Mesendoderm (in vitro differentiated cells): ENCODE measurements at regions not wholly inside any gene's neighbourhood (a gene's known extent, or its start where the extent isn't known, plus 50 kb on each side); places are given as distances from the start of the nearest gene placed in this dataset.

Experiments
- DNase-seq: peaks from one replicate; pipeline ENCODE4 v3.0.0; 2013
- H2AK5ac ChIP-seq: 2 replicates; pipeline ENCODE4 v1.6.1; 2013; ENCODE audit warnings: low read length, inconsistent platforms
- H2BK120ac ChIP-seq: 2 replicates; pipeline ENCODE4 v1.6.1; 2013; ENCODE audit warnings: low read depth, mild to moderate bottlenecking, low read length, moderate library complexity, mixed read lengths
- H2BK15ac ChIP-seq: replicated peaks from 2 replicates; pipeline ENCODE4 v1.6.1; 2013; ENCODE audit warnings: low read depth, mild to moderate bottlenecking, moderate library complexity
- H2BK5ac ChIP-seq: 2 replicates; pipeline ENCODE4 v1.6.1; 2013; ENCODE audit warnings: low read length, inconsistent platforms
- H3K18ac ChIP-seq: 2 replicates; pipeline ENCODE4 v1.6.1; 2013; ENCODE audit warnings: mild to moderate bottlenecking, low read length, mixed read lengths
- H3K23ac ChIP-seq: one replicate; pipeline ENCODE4 v1.6.1; 2013; ENCODE audit warnings: low read length
- H3K27ac ChIP-seq: 2 replicates; pipeline ENCODE4 v1.5.1; 2013; ENCODE audit warnings: low read depth, mild to moderate bottlenecking, inconsistent platforms, low read length, moderate library complexity
- H3K27me3 ChIP-seq: 2 replicates; pipeline ENCODE4 v1.6.1; 2013; ENCODE audit warnings: low read length, control low read depth, mild to moderate bottlenecking, inconsistent platforms; ENCODE audit not compliant: insufficient read depth, poor library complexity
- H3K36me3 ChIP-seq: 2 replicates; pipeline ENCODE4 v1.6.1; 2013; ENCODE audit warnings: low read length, inconsistent platforms; ENCODE audit not compliant: control insufficient read depth, insufficient read depth
- H3K4ac ChIP-seq: one replicate; pipeline ENCODE4 v1.6.1; 2013; ENCODE audit warnings: low read depth, mild to moderate bottlenecking, low read length, moderate library complexity
- H3K4me1 ChIP-seq: 2 replicates; pipeline ENCODE4 v1.6.1; 2013; ENCODE audit warnings: low read depth, low read length, inconsistent platforms; ENCODE audit not compliant: control insufficient read depth
- H3K4me2 ChIP-seq: 2 replicates; pipeline ENCODE4 v1.6.1; 2013; ENCODE audit warnings: low read length
- H3K4me3 ChIP-seq: 2 replicates; pipeline ENCODE4 v1.5.1; 2013; ENCODE audit warnings: mild to moderate bottlenecking, low read length
- H3K56ac ChIP-seq: one replicate; pipeline ENCODE4 v1.6.1; 2013; ENCODE audit warnings: low read length
- H3K79me1 ChIP-seq: 2 replicates; pipeline ENCODE4 v1.6.1; 2013; ENCODE audit warnings: low read length, inconsistent platforms
- H3K79me2 ChIP-seq: 2 replicates; pipeline ENCODE4 v1.6.1; 2013; ENCODE audit warnings: mild to moderate bottlenecking, low read length; ENCODE audit not compliant: control insufficient read depth, insufficient read depth
- H3K9ac ChIP-seq: 2 replicates; pipeline ENCODE4 v1.6.1; 2013; ENCODE audit warnings: low read length, inconsistent platforms
- H4K5ac ChIP-seq: one replicate; pipeline ENCODE4 v1.6.1; 2013; ENCODE audit warnings: low read length
- H4K8ac ChIP-seq: one replicate; pipeline ENCODE4 v1.6.1; 2013; ENCODE audit warnings: low read depth, mild to moderate bottlenecking, control low read depth, low read length, moderate library complexity
- WGBS: extraction: QIAGEN DNeasy Blood & Tissue Kit; methylation state at CpG from one replicate; pipeline ENCODE4 v1.1.7; 2013; ENCODE audit warnings: low lambda C conversion rate, missing lambda C conversion rate; ENCODE audit not compliant: insufficient coverage; ENCODE audit errors: extremely low coverage; 5-methylcytosine and 5-hydroxymethylcytosine counted together

DNA sequence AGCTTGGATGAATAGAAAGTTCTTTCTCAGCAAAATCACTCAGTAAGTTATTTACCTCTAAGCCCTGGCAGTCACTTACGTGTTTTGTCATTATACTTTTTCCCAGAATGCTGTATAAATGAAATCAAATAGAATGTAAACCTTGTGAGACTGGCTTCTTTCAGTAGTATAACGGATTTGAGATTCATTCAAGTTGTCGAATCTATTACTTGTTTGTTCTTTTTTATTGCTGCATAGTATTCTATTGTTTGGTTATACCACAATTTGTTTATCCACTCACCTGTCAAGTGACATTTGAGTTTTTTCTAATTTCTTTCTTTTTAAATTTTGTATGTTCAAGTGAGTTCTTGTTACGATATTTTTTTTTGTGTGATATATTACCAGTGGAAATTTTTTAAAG lies 381.6 kb downstream of the EDEM1 start:
- 100% methylated on average over 1 of the region's 4 CpGs for WGBS
- no peaks in the 10 kb centered on the region for H3K36me3 ChIP-seq

DNA sequence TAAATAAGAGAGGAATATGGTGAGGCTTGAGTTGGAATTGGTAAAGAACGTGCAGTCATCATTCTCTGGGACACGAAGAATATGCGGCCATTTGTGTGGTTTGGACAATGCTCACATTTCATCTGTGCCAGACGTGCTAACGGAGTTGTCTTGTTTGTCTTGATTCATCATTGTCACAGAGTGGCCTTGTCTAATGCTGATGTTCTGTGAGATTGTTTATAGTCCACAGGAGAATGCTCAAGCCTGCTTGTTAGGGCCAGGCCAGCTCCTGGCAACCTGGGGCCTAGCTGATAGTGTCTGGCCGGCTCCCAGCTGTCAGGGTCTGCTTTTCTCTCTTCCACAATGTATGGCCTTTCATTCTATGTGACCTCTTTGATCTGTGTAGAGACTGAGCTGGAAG lies 384.7 kb downstream of the EDEM1 start:
- no peaks in the 10 kb centered on the region for H3K4me1 ChIP-seq
- H3K4me3 ChIP-seq = no peak overlapping the region
- no peak overlapping the region for H2AK5ac ChIP-seq
- no peak overlapping the region for H3K27ac ChIP-seq
- H3K4me2 ChIP-seq = no peak overlapping the region
- H3K79me2 ChIP-seq = no peaks in the 10 kb centered on the region
- no peak overlapping the region for H3K56ac ChIP-seq
- no peak overlapping the region for H2BK120ac ChIP-seq
- H3K18ac ChIP-seq = no peak overlapping the region
- H4K5ac ChIP-seq = no peak overlapping the region
- H2BK15ac ChIP-seq = no peak overlapping the region
- no peaks in the 10 kb centered on the region for H3K27me3 ChIP-seq
- H3K79me1 ChIP-seq = no peaks in the 10 kb centered on the region
- no peak for DNase-seq
- WGBS = no CpG with 5 or more reads among the region's 6 CpGs
- no peaks in the 10 kb centered on the region for H3K36me3 ChIP-seq
- H3K9ac ChIP-seq = no peak overlapping the region
- no peak overlapping the region for H3K4ac ChIP-seq
- H4K8ac ChIP-seq = no peak overlapping the region
- no peak overlapping the region for H2BK5ac ChIP-seq
- H3K23ac ChIP-seq = no peak overlapping the region

More for the DNA sequence above, 381.6 kb downstream of the EDEM1 start:
- Histone ChIP-seq H2BK120ac (no peak overlapping the region), H3K4ac (no peak overlapping the region), H3K27ac (no peak overlapping the region), H3K79me1 (no peaks in the 10 kb centered on the region), H4K8ac (no peak overlapping the region), H4K5ac (no peak overlapping the region), H3K79me2 (no peaks in the 10 kb centered on the region), H2BK15ac (no peak overlapping the region), H3K27me3 (no peaks in the 10 kb centered on the region), H2BK5ac (no peak overlapping the region), H3K18ac (no peak overlapping the region), H2AK5ac (no peak overlapping the region), H3K9ac (no peak overlapping the region), H3K56ac (no peak overlapping the region), H3K4me3 (no peak overlapping the region), H3K23ac (no peak overlapping the region), H3K4me2 (no peak overlapping the region), H3K4me1 (no peaks in the 10 kb centered on the region)
- DNase-seq = no peak

DNA sequence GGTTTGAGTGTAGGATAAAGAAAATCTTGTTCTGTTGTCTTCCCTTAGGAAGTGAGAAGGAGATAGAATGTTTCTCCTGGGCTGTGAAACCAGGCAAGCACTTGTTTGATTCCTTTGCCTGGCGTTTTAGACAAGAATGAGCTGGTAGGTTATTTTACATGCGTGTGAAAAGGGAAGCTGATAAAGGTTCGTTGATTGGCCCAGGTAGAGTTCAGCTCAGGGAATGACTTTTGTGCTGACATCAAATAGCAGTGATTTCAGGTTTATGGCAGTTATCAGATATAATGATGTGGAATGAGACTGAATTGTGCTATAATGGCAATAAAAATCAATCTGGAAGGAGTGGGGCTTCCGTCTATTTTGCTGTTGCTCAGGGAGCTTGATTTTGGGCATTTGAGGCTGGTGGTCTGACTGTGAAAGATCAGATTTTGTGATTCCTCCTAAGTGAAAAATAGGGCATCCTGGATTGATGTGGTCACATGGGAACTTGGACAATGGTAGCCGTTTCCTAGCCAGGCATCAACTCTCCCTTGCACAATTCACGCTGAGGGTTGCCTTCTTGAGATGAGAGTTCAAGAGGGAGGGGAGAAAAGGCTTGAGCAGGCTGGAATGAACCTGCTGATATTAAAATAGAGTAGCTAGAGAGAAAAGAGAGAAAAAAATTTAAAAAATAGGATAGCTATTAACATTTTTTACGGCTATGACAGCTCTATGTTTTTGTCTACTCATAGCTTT lies 388.9 kb downstream of the EDEM1 start:
- Histone ChIP-seq H3K27me3 (no peaks in the 10 kb centered on the region), H3K18ac (no peak overlapping the region), H3K79me1 (no peaks in the 10 kb centered on the region), H2BK120ac (no peak overlapping the region), H3K36me3 (no peaks in the 10 kb centered on the region), H4K5ac (no peak overlapping the region), H3K27ac (no peak overlapping the region), H2BK15ac (no peak overlapping the region), H3K4me1 (no peaks in the 10 kb centered on the region), H3K56ac (no peak overlapping the region), H3K4me3 (no peak overlapping the region), H3K79me2 (no peaks in the 10 kb centered on the region), H3K4me2 (no peak overlapping the region), H3K9ac (no peak overlapping the region), H2BK5ac (no peak overlapping the region), H3K23ac (no peak overlapping the region), H4K8ac (no peak overlapping the region), H3K4ac (no peak overlapping the region), H2AK5ac (no peak overlapping the region)
- WGBS = no CpG with 5 or more reads among the region's 7 CpGs
- no peak for DNase-seq

DNA sequence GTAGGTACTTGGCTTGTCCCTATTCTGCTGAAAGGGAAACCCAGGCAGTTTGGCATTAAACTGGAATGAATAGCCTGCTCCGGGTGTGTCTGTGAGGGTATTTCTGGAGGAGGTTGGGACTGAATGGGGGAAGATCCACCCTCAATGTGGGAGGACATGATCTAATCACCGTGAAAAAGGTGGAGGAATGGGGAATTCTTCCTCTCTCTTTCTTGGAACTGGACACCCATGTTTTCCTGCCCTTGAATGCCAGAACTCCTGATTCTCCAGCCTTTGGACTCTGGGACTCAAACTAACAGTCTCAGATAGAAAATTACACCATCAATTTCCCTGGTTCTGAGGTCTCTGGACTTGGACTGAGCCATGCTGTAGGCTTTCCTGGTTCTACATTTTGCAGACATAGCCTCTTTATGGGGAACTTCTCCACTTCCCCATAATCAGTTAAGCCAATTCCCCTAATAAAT lies 391.7 kb downstream of the EDEM1 start:
- Histone ChIP-seq H3K18ac (no peak overlapping the region), H3K9ac (no peak overlapping the region), H4K8ac (no peak overlapping the region), H3K4me2 (no peak overlapping the region), H3K4me1 (no peaks in the 10 kb centered on the region), H3K79me2 (no peaks in the 10 kb centered on the region), H3K4me3 (no peak overlapping the region), H3K36me3 (no peaks in the 10 kb centered on the region), H3K56ac (no peak overlapping the region), H3K27me3 (no peaks in the 10 kb centered on the region), H2BK15ac (no peak overlapping the region), H2BK120ac (no peak overlapping the region), H2AK5ac (no peak overlapping the region), H2BK5ac (no peak overlapping the region), H4K5ac (no peak overlapping the region), H3K4ac (no peak overlapping the region), H3K79me1 (no peaks in the 10 kb centered on the region), H3K23ac (no peak overlapping the region), H3K27ac (no peak overlapping the region)
- no CpG with 5 or more reads among the region's 2 CpGs for WGBS
- no peak for DNase-seq

DNA sequence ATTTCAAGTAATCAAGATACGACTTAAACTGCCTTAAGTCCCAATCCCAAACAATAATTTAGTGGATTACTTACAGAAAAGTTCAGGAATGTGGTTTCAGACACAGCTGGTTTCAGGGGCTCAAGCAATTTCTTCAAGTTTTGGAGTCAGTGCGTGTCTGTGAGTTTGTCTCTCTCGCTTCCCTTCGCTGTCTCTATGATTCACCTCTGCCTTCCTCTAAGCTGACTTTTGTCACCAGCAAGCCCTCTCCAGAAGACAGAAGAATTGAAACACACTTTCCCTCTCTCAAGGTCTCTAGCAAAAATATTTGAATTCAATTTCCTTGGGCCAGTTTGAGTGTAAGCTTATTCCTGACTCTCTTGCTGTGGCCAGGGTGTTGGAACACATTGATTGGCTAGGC lies 392.4 kb downstream of the EDEM1 start:
- Histone ChIP-seq H3K4me1 (no peaks in the 10 kb centered on the region), H3K4ac (no peak overlapping the region), H3K4me3 (no peak overlapping the region), H2BK5ac (no peak overlapping the region), H3K36me3 (no peaks in the 10 kb centered on the region), H3K56ac (no peak overlapping the region), H3K23ac (no peak overlapping the region), H4K5ac (no peak overlapping the region), H2AK5ac (no peak overlapping the region), H4K8ac (no peak overlapping the region), H3K79me1 (no peaks in the 10 kb centered on the region), H2BK15ac (no peak overlapping the region), H3K27me3 (no peaks in the 10 kb centered on the region), H3K27ac (no peak overlapping the region), H3K4me2 (no peak overlapping the region), H2BK120ac (no peak overlapping the region), H3K18ac (no peak overlapping the region), H3K79me2 (no peaks in the 10 kb centered on the region), H3K9ac (no peak overlapping the region)
- whole genome bisulfite sequencing = no CpG with 5 or more reads among the region's 4 CpGs
- no peak for DNase-seq

DNA sequence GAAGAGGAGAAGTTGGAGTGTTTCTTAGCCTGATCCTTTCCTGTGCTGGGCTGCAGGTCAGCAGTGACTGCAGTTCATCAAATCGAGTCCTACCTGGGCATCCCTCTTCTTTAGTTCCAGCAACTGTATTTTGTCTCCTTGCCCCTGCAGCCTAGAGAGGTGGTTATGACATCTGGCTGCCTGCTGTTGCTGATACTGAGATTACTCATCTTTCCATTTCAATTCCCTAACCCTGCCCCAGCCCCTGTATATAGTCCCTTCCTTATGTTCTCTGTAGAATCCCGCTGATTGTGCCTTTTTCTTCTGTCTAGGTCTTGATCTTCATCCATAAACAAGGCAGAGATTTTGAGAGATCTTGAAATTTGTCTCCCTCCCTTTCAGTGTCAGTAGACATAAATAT lies 393.3 kb downstream of the EDEM1 start:
- H4K5ac ChIP-seq = no peak overlapping the region
- H3K18ac ChIP-seq = no peak overlapping the region
- H3K27ac ChIP-seq = no peak overlapping the region
- no peak overlapping the region for H3K4ac ChIP-seq
- DNase-seq = no peak
- no peaks in the 10 kb centered on the region for H3K27me3 ChIP-seq
- no peak overlapping the region for H3K4me3 ChIP-seq
- H3K23ac ChIP-seq = no peak overlapping the region
- H2BK5ac ChIP-seq = no peak overlapping the region
- H3K4me2 ChIP-seq = no peak overlapping the region
- no peak overlapping the region for H3K9ac ChIP-seq
- no peak overlapping the region for H2AK5ac ChIP-seq
- H3K36me3 ChIP-seq = no peaks in the 10 kb centered on the region
- no CpG with 5 or more reads among the region's 2 CpGs for WGBS
- H3K4me1 ChIP-seq = no peaks in the 10 kb centered on the region
- H4K8ac ChIP-seq = no peak overlapping the region
- no peaks in the 10 kb centered on the region for H3K79me1 ChIP-seq
- H2BK15ac ChIP-seq = no peak overlapping the region
- no peaks in the 10 kb centered on the region for H3K79me2 ChIP-seq
- no peak overlapping the region for H3K56ac ChIP-seq
- no peak overlapping the region for H2BK120ac ChIP-seq
